SIG-M5 treated with dmso at 0.1 percent for 504 hours (cell line): ENCODE measurements at regions not wholly inside any gene's neighbourhood (a gene's known extent, or its start where the extent isn't known, plus 50 kb on each side); places are given as distances from the start of the nearest gene placed in this dataset.
A peak's percentile ranks its signal among the peaks of the same experiment; 100 is the strongest.

Source experiments
- DNase-seq: peaks from one replicate; lab custom pipeline; 2025; ENCODE audit not compliant: unreplicated experiment; lab: John Stamatoyannopoulos, UW

GRCh38 chr2:129847043-129847442 is 132.4 kb upstream of the RAB6C start:
- DNase-seq, result no peak

GRCh38 chr2:129849559-129850160 is 129.8 kb upstream of the RAB6C start:
- peak; percentile 73 for DNase-seq

DNA sequence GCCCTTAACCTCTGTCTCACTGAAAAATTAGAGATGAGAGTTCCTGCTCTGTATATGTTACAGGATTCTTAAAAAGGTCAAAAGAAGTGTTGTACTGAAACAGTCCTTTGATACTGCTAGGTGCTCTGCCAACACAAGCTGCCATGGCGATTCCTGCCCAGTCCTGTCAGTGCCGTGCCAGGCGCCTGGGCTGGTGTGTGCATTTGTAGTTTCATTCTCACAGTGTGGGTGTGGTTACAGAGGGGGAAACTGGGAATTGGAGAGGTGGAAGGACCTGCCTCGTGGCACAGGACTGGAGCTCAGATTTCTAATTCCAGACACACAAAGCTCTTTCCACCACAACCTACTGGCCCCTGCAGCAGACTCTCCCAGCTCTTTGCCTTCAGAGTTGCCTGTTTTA is 122.3 kb upstream of the RAB6C start:
- DNase-seq, result no peak

DNA sequence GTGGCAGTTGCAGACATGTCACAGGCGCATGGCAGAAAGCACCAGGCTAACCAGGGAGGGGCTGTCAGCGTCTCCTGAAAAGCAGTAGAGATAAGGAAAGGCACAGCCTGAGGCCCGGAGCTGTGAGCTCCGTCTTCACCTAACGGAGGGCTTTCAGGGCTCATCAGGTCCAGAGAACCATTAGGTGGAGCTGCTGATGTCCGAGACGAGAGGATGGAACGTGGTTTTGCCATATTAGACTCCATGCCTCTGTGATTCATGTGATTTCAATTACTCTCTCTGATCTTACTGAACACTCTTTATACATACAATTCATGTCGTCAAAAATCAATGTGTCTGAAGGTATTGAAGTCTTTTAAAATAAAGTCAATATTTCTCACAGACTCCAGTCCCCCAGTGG is 120.3 kb upstream of the RAB6C start:
- no peak for DNase-seq

GRCh38 chr2:129860088-129860487 is 119.4 kb upstream of the RAB6C start:
- no peak for DNase-seq

- DNase-seq, result no peak
Observed at GRCh38 chr2:129861666-129862288, 117.7 kb upstream of the RAB6C start.

GRCh38 chr2:129862668-129863067 is 116.8 kb upstream of the RAB6C start:
- DNase-seq, result peak; percentile 11

DNA sequence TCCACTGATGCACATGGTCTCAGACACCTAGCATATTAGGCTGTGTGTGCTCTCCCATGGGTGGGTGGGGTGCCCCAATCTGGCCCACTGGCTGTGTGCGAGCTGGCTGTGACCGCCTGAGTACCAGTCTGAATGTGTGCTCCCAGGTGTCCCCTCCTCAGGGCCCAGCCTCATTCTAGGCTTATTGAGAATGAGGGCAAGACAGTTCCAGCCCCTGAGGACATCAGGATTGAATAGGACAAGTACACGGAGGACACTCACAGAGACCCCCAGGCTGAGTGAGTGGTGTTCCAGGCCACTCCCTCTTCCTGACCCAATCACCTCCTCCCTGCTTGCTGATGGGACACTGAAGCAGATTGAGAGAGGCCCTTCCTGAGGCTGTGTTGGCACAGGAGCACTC is 116.1 kb upstream of the RAB6C start:
- DNase-seq, result no peak

DNA sequence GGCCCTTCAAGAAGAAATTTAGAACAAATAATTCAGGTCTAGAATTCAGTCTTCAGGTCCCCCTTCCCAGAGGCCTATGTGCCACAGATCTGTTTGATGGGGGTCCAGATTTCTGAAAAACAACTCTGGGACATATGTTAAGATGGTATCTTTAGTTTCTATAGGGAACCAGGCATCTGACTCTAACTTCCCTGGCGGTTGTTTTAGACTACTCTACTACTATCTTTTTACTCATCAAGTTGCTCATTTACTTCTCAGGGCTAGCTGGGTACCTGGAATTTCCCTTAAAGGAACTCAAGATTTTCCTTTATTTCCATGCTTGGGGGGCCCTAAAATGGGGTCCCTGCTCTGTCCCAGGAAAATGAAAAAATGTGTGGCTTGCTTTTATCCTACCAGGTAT is 114.7 kb upstream of the RAB6C start:
- no peak for DNase-seq

GRCh38 chr2:129865976-129866375 is 113.5 kb upstream of the RAB6C start:
- DNase-seq, result no peak

GRCh38 chr2:129866391-129866790 is 113.1 kb upstream of the RAB6C start:
- DNase-seq, result no peak

DNA sequence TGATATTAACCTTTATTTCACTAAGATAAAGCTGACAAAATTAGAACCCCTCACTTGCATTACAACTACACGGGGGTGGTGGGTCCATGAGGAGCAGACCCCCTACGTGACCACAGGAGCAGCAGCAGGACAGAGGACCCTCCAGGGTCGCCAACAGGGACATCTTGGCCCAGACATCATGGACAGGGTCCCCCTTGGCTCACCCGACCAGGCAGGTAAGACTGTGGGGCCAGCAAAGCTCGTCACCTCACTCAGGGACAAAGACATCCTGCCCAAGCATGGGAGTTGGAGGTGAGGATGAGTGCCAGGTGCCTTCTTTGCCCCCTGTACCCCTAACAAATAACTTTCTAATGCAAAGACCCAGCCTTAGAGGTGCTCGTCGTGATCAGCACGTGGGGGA is 111.3 kb upstream of the RAB6C start:
- DNase-seq, result no peak

DNA sequence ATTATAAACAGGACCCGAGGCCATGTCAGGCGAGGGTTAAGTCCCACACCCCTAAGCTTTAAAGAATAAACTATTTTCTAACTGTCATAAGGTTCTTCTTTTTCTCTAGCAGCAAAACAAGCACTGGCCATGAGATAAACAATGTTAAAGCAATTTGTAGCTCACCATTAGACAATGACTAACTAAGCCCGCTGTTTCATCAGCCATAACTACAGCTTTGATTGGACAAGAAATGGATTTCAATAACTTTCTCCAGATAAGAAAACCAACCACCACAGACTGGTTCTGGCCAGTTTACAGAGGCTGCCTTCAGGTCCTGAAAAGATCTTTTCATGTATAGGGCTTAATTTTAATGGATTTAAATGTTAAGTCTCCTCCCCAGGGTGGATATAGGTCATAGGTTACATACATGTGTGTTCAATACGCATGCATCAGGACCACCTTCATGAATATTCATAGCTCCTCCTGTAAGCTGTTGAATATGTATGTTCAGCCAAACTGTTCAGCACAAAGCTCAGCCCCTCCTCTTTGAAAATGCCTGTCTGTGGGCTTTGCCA is 108.7 kb upstream of the RAB6C start:
- no peak for DNase-seq

DNA sequence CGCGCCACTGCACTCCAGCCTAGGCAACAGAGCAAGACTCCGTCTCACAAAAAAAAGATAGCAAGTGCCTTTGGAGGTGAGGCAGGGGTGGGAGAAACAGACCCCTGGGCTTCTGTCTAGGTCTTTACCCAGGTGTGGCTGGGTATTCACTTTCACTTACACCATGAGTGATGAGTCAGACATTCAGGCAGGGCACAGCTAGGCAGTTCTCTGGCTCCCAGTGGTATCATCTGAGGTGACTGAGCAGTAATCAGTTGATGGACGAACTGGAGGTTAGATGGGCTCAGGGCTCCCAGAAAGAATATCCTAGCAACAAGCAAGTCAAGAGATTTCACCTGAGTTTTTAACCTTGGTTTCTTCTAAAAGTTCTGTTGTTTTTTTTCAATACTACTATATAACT is 107.0 kb upstream of the RAB6C start:
- no peak for DNase-seq

DNA sequence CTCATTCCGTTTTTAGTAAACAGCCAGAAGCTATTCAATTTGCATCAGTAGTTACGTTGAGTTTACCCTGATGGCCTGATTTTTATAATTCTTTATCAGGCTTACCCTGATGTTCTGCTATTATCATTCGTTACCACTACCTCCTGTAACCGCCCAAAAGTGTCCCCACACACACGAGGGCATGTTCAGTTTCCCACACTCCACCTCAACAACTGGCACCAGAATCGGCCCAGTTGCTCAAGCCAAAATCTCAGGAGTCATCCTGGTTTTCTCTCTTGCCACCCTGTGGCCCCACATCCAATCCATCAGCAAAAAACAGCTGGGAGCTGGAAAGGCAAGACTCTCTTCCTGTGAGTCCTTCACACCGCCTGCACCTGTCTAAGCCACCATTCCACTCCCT is 102.9 kb upstream of the RAB6C start:
- no peak for DNase-seq

- DNase-seq, result peak; percentile 53
Observed at GRCh38 chr2:129877289-129877741, 102.2 kb upstream of the RAB6C start.

DNA sequence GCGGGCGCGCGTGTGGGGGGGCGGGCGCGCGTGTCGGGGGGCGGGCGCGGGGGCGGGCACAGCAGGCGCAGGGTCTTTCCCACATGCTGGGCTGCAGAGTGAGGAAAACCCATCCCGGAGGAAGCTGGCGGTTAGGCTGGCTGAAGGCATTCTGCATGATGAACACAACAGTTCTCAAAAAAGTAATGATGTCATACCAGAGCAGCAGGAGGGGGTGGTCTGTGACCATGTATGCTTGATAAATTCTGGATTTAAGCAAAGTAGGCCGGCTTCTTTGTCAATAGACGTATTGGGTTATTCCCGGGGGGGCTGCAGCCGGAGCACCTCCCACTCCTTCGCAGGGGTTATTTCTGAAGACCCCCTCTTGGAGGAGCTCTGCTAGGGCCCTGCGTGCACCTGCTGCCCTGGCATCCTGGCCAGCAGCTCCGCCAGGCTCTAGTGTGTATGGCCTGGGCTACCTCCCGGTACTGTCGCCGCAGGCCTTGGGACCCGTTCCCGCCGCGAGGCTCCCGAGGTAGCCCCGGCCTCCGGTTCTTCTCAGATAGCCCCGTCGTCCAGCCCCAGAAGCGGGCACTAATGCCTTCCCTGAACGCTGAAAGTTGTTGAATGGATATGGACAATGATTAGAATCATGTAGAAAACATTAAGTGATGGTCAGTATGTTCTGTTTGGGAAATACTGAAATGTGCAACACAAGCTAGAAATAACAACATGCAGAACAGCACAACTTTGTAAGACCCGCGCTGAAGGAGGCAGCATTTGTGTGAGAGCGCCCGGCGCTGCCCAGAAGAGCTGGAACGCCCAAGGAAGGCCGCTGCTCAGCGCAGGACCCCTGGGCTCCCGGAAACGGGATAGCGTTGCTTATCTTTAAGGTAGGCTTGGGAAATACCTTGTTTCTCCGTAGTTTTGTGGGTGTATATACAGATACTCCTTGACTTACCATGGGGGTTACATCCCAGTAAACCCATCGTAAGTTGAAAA is 101.4 kb upstream of the RAB6C start:
- no peak for DNase-seq

GRCh38 chr2:129879614-129880180 is 99.8 kb upstream of the RAB6C start:
- DNase-seq, result no peak

DNA sequence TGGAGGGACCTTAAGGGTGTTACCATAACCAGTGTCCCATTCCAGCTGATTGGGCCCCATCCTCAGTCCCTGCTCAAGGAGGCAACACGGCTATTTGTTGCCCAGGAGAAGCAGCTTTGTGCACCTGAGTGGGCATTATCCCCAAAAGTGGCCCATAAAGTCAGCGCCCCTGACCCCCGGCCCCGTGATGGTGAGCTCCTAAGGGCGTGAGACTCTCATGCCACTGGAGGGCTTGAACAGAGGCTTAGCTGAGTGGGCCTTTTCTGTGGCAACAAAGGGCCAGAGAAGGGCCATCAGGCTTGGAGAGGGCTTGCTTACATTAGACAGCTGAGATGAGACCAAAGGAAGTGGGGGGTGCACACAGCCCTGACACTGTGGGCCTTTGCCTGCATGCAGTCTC is 99.2 kb upstream of the RAB6C start:
- DNase-seq, result no peak

GRCh38 chr2:129880971-129881370 is 98.5 kb upstream of the RAB6C start:
- no peak for DNase-seq

DNA sequence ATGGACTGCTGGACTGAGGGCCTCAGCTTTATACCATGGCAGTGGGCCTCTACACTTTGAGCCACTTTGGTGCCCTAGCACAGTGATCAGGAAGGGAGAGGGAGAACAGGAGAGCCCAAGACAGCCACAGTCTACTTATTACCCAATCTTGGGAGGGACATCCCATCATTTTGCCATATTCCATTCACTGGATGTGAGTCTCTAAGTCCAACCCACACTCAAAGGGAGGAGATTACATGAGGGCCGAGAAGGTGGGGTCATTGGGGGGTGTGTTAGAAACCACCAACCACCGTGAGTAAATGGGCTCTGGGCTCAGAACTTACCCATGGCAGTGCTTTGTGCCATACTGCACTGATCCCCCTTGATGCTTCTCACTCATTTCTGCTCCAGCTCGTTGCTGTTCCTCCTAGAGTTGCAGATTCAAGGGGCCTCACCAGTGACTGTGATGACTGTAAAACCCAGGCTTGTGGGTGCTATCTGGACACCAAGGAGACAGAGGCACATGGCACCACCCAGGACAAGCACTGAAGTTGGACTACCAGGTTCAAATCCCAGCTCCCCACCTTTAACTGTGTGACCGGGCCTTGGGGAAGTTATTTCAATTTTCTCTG is 97.6 kb upstream of the RAB6C start:
- DNase-seq, result no peak
